ENCODE measurements at regions not wholly inside any gene's neighbourhood (a gene's known extent, or its start where the extent isn't known, plus 50 kb on each side); places are given as distances from the start of the nearest gene placed in this dataset.

DNA sequence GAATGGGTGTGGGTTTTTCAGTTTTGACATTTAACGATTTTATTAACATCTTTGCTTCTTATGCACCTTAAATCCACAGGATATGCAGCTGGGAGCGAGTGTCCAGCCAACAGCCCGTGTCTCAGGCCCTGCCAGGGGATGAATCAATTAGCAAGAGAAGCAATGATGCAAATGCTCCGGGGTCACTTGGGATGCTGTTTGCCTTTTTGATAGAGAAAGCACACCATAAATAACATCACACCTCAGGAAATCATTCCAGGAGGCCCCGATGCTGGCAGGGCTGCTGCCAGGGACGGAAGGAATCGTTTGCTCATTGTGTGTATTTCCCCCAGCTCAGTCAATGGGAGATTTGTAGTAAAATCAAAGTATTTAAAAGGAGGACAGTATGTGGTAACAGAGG lies 394.0 kb upstream of the HNRNPA3 start:
- no peaks in the 10 kb centered on the region for H3K36me3 Mint-ChIP-seq (ENCODE audit: low read depth)
- H3K4me3 Mint-ChIP-seq = no peak overlapping the region
- H3K9me3 Mint-ChIP-seq = no peaks in the 10 kb centered on the region
- no peaks in the 10 kb centered on the region for H3K4me1 Mint-ChIP-seq (ENCODE audit: low read depth)
- no peak overlapping the region for H3K27ac Mint-ChIP-seq
- DNase-seq = no peak
- TF ChIP-seq, protein P1, sequence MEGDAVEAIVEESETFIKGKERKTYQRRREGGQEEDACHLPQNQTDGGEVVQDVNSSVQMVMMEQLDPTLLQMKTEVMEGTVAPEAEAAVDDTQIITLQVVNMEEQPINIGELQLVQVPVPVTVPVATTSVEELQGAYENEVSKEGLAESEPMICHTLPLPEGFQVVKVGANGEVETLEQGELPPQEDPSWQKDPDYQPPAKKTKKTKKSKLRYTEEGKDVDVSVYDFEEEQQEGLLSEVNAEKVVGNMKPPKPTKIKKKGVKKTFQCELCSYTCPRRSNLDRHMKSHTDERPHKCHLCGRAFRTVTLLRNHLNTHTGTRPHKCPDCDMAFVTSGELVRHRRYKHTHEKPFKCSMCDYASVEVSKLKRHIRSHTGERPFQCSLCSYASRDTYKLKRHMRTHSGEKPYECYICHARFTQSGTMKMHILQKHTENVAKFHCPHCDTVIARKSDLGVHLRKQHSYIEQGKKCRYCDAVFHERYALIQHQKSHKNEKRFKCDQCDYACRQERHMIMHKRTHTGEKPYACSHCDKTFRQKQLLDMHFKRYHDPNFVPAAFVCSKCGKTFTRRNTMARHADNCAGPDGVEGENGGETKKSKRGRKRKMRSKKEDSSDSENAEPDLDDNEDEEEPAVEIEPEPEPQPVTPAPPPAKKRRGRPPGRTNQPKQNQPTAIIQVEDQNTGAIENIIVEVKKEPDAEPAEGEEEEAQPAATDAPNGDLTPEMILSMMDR (IDR thresholded peaks at IDR 0.05) = no peak
- peaks cover 6% of the 10 kb centered on the region; the same call in 1 of the 2 replicates for H3K27me3 Mint-ChIP-seq (ENCODE audit: insufficient read depth)

DNA sequence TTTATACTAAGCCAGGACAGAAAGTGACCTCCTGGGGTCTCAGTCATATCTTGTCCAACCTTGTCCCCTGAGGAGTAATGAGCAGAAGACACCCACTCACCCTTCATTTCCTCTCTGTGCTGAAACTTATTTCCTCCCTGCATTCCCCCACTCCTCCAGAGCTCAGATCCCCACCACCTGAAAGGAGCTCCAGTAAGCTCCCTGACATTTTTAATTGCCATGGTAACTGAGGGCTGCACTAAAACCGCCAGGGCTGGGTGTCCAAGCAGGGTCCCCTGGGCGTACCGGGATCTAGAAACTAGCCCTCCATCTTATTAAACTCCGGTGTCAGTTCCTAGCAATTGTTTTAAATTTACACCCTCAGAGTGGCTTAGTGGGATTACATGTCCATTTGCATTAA lies 393.3 kb upstream of the HNRNPA3 start:
- Mint-ChIP-seq H3K4me1 (ENCODE audit: low read depth) (no peaks in the 10 kb centered on the region), H3K27ac (no peak overlapping the region), H3K36me3 (ENCODE audit: low read depth) (no peaks in the 10 kb centered on the region), H3K4me3 (no peak overlapping the region), H3K27me3 (ENCODE audit: insufficient read depth) (peaks cover 6% of the 10 kb centered on the region; the same call in 1 of the 2 replicates), H3K9me3 (no peaks in the 10 kb centered on the region)
- DNase-seq = no peak
- TF ChIP-seq, protein P1 (IDR thresholded peaks at IDR 0.05) = no peak

DNA sequence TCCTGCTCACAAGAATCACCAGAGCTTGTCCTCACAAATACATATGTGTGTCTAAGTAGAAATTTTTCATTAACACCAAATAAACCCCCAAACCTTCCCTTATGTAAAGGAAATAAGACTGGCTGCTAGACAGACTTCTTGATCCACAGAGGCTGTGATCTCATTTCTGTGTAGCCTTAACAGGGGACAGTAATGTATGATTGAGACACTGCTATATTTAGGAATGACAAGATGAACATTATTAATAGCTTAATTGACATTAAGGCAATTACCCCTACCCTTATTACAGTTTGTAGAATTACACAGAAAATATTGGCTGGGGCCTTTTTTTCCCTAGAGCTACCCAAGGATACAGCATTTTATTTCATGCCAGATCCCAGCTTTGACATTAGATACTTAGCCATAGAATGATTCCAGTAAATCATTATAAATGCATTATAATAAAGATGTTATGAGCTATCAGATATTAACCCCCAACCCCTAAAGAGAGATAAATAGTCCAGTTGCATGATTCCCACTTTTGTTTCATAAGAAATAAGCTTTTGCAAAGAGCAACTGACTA lies 392.1 kb upstream of the HNRNPA3 start:
- no peak overlapping the region for H3K27ac Mint-ChIP-seq
- no peaks in the 10 kb centered on the region for H3K36me3 Mint-ChIP-seq (ENCODE audit: low read depth)
- no peaks in the 10 kb centered on the region for H3K9me3 Mint-ChIP-seq
- no peak for DNase-seq
- H3K27me3 Mint-ChIP-seq (ENCODE audit: insufficient read depth) = peaks cover 9% of the 10 kb centered on the region; the same call in 1 of the 2 replicates
- H3K4me1 Mint-ChIP-seq (ENCODE audit: low read depth) = no peaks in the 10 kb centered on the region
- TF ChIP-seq, protein P1 (IDR thresholded peaks at IDR 0.05) = no peak
- no peak overlapping the region for H3K4me3 Mint-ChIP-seq

DNA sequence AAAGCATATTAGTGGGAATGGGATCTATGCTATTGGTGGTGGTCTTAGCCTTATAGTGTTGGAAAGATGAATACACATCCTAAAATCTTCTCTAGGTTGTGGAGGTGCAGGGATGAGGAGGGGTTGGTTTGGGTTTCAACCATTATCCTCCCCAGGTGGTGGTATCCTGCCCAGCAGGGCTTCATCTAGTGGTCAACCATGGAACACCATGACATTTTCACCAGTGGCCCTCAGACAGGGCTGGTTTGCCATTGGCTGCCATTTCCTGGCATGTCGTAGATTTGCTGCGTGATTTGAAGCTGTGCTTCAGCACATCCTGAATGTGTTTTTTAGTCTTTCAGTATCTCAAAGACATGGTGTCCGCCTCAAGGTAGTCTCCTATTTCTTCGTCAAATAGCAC lies 391.2 kb upstream of the HNRNPA3 start:
- DNase-seq = no peak
- Mint-ChIP-seq H3K27me3 (ENCODE audit: insufficient read depth) (peaks cover 8% of the 10 kb centered on the region; the same call in 1 of the 2 replicates), H3K4me1 (ENCODE audit: low read depth) (no peaks in the 10 kb centered on the region), H3K9me3 (no peaks in the 10 kb centered on the region), H3K27ac (no peak overlapping the region), H3K36me3 (ENCODE audit: low read depth) (no peaks in the 10 kb centered on the region), H3K4me3 (no peak overlapping the region)
- TF ChIP-seq, protein P1 (IDR thresholded peaks at IDR 0.05) = peak; percentile 41

DNA sequence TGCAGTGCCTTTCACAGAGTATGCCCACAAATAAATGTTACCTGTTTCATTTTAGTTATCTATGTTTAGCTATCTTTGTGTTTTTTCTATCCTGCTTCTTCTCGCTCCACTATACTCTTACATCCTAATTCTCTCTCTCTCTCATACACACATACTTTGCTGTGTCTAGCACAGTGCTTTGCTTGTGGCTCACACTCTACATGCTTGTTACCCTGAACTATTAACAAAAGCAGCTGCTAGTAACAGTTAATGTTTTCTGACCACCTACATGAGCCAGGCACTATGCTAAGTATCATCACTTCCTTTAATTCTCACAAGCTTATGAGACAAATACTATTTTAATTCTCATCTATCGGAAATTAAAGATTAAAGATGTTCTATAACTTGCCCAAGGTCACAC lies 390.5 kb upstream of the HNRNPA3 start:
- H3K27me3 Mint-ChIP-seq (ENCODE audit: insufficient read depth) = peaks cover 8% of the 10 kb centered on the region; the same call in 1 of the 2 replicates
- H3K9me3 Mint-ChIP-seq = no peaks in the 10 kb centered on the region
- TF ChIP-seq, protein P1 (IDR thresholded peaks at IDR 0.05) = no peak
- no peak for DNase-seq
- H3K4me1 Mint-ChIP-seq (ENCODE audit: low read depth) = no peaks in the 10 kb centered on the region
- no peak overlapping the region for H3K27ac Mint-ChIP-seq
- H3K36me3 Mint-ChIP-seq (ENCODE audit: low read depth) = no peaks in the 10 kb centered on the region
- H3K4me3 Mint-ChIP-seq = no peak overlapping the region

DNA sequence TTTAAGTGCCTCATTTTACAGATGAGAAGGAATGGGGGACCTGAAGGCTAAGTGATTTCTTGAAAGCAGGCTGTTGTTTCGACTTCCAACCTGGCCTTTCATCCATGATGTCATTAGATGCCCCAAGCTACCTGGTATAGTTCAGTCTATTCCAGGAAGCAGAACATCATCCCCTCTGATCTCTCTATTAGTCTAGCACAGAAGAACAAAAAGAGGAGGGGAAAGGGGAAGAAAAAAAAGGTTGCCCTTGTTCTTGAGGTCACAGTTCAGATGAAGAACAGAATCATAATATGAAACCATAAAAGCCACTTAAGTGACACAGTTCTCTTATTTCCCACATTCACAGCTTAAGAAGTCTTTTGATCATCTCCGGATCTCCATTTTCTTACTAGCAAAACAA lies 386.2 kb upstream of the HNRNPA3 start:
- Mint-ChIP-seq H3K4me3 (no peak overlapping the region), H3K27ac (no peak overlapping the region), H3K4me1 (ENCODE audit: low read depth) (no peaks in the 10 kb centered on the region), H3K36me3 (ENCODE audit: low read depth) (no peaks in the 10 kb centered on the region), H3K27me3 (ENCODE audit: insufficient read depth) (peaks cover 16% of the 10 kb centered on the region), H3K9me3 (no peaks in the 10 kb centered on the region)
- no peak for DNase-seq
- TF ChIP-seq, protein P1 (IDR thresholded peaks at IDR 0.05) = no peak
